Activated naive CD8-positive, alpha-beta T cell treated with anti-CD3 and anti-CD28 coated beads, Interleukin-2, amount 10 ng/mL, durations not matched to agents 7 days and 5 days (primary cell): ENCODE measurements at regions not wholly inside any gene's neighbourhood (a gene's known extent, or its start where the extent isn't known, plus 50 kb on each side); places are given as distances from the start of the nearest gene placed in this dataset.
"Not testable (repeated sequence)": the region's sequence is repeated elsewhere in the genome, so short reads cannot be mapped to it uniquely, and the experiment has no call there.

Experiments
- ATAC-seq: fragments of 150-1000 bp; cut with Tn5 transposase; one replicate; pipeline ENCODE4 v1.10.0; 2021; ENCODE audit warnings: low read depth, moderate library complexity
- POLR2A ChIA-PET: fragments of 350-600 bp; sonication (Branson Sonifier 250); formaldehyde crosslinking; loops from one replicate; lab custom pipeline; 2021; ENCODE audit warnings: antibody characterized with exemption; lab: Charles Lee
- DNase-seq: peaks from one replicate; pipeline ENCODE4 v3.0.0; 2021
- H3K27ac Mint-ChIP-seq: one replicate; pipeline ENCODE4 v1.8.0; 2022; ENCODE audit warnings: mild to moderate bottlenecking, mixed read lengths
- H3K27me3 Mint-ChIP-seq: one replicate; pipeline ENCODE4 v1.8.0; 2022; ENCODE audit warnings: mild to moderate bottlenecking, moderate library complexity, mixed read lengths
- H3K36me3 Mint-ChIP-seq: one replicate; pipeline ENCODE4 v1.8.0; 2021; ENCODE audit warnings: mild to moderate bottlenecking, mixed read lengths
- H3K4me1 Mint-ChIP-seq: one replicate; pipeline ENCODE4 v1.8.0; 2021; ENCODE audit warnings: mixed read lengths
- H3K4me3 Mint-ChIP-seq: one replicate; pipeline ENCODE4 v1.8.0; 2022; ENCODE audit warnings: mild to moderate bottlenecking, moderate library complexity, mixed read lengths
- H3K9me3 Mint-ChIP-seq: one replicate; pipeline ENCODE4 v1.8.0; 2021; ENCODE audit warnings: mixed read lengths

DNA sequence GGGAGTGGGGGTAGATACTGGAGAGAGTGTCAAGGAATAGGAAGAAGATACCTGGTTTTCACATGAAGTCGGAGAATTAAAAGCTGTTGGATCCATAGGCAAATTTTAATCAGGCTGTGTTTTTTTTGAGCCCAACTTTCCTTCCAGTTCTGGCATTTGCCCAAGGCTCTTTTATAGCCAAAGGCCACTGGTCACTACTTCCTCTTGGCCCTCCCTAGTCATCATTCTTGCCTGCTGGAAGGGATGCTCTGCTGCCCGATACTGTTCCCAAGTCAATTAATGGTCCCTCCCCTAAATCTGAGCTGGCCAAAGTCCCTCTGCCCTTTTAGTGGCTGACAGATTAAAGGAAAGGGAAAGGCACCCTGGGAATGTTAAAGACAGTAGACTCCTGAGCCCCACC, 102.8 kb upstream of the ZNF648 start:
- no peak for DNase-seq
- POLR2A ChIA-PET: no interaction called here
- H3K4me1 Mint-ChIP-seq: peaks cover 1% of the 10 kb centered on the region
- no peak for ATAC-seq
- H3K36me3 Mint-ChIP-seq: no peaks in the 10 kb centered on the region
- H3K9me3 Mint-ChIP-seq: peaks cover 4% of the 10 kb centered on the region
- no peak overlapping the region for H3K27ac Mint-ChIP-seq
- no peak overlapping the region for H3K4me3 Mint-ChIP-seq
- H3K27me3 Mint-ChIP-seq: peaks cover 6% of the 10 kb centered on the region

DNA sequence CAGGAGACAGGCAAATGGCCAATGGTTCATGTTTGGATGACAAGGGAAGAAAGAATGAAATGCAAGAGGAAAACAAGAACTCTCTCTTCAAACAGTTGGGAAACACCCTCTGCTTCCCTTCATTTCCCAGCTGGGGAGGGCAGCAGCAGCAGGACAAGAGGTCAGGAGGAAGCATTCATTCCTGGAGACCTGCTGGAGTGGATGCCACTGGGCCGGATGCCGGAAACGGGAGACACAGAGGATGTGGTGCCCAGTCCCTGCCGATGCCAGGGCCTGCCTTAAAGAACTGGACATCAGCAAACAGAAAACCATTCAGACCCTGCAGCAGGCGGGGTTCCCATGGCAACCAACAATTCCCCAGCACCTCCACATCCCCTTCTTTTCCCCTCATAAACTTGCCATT, 102.3 kb upstream of the ZNF648 start:
- no peak overlapping the region for H3K27ac Mint-ChIP-seq
- peaks cover 5% of the 10 kb centered on the region for H3K9me3 Mint-ChIP-seq
- no peak overlapping the region for H3K4me3 Mint-ChIP-seq
- POLR2A ChIA-PET: no interaction called here
- H3K36me3 Mint-ChIP-seq: no peaks in the 10 kb centered on the region
- no peak for DNase-seq
- H3K4me1 Mint-ChIP-seq: no peaks in the 10 kb centered on the region
- H3K27me3 Mint-ChIP-seq: peaks cover 4% of the 10 kb centered on the region
- no peak for ATAC-seq

DNA sequence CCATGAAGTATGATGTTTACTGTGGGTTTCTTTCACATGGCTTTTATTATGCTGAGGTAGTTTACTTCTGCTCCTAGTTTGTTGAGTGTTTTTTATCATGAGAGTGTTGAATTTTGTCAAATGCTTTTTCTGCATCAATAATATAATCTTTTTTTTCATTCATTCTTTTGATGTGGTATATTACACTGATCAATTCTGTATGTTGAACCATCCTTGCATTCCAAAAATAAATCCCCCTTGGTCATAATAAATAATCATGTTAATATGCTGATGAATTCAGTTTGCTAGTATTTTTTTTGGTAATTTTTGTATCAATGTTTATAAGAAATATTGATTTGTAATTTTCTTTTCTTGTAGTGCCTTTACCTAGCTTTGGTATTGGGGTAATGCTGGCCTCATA, 97.9 kb upstream of the ZNF648 start:
- no peaks in the 10 kb centered on the region for H3K27me3 Mint-ChIP-seq
- DNase-seq (no peak), ATAC-seq (no peak)
- peaks cover 5% of the 10 kb centered on the region for H3K9me3 Mint-ChIP-seq
- H3K27ac Mint-ChIP-seq: no peak overlapping the region
- peaks cover 1% of the 10 kb centered on the region for H3K36me3 Mint-ChIP-seq
- POLR2A ChIA-PET: no interaction called here
- no peaks in the 10 kb centered on the region for H3K4me1 Mint-ChIP-seq
- H3K4me3 Mint-ChIP-seq: no peak overlapping the region

DNA sequence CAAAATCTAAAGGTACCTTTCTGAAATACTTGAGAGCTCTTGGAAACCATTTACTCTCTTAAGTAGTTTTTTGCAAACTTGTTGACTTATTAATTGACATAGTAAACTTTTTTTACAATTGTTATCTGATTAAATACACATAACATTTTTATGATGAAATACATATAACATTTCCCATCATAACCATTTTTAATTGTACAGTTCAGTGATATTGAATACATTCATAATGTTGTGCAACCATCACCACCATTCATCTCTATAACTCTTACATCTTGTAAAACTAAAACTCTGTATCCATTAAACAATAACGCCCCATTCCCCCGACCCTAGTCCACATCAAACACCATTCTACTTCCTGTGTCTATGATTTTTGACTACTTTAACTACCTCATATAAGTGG, 95.7 kb upstream of the ZNF648 start:
- ATAC-seq: no peak
- Mint-ChIP-seq H3K36me3 (peaks cover 3% of the 10 kb centered on the region), H3K4me1 (peaks cover 10% of the 10 kb centered on the region), H3K4me3 (no peak overlapping the region), H3K27ac (no peak overlapping the region), H3K27me3 (no peaks in the 10 kb centered on the region), H3K9me3 (peaks cover 5% of the 10 kb centered on the region)
- POLR2A ChIA-PET: no interaction called here
- no peak for DNase-seq

DNA sequence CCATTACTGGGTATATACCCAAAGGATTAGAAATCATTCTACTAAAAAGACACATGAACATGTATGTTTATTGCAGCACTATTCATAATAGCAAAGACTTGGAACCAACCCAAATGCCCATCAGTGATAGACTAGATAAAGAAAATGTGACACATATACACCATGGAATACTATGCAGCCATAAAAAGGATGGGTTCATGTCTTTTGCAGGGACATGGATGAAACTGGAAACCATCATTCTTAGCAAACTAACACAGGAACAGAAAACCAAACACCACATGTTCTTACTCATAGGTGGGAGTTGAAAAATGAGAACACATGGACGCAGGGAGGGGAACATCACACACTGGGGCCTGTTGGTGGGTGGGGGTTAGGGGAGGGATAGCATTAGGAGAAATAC, 92.9 kb upstream of the ZNF648 start:
- H3K27me3 Mint-ChIP-seq, H3K27ac Mint-ChIP-seq, DNase-seq, H3K9me3 Mint-ChIP-seq, H3K4me3 Mint-ChIP-seq, H3K36me3 Mint-ChIP-seq, ATAC-seq, POLR2A ChIA-PET: not testable (repeated sequence)
- peaks cover 18% of the 10 kb centered on the region for H3K4me1 Mint-ChIP-seq

DNA sequence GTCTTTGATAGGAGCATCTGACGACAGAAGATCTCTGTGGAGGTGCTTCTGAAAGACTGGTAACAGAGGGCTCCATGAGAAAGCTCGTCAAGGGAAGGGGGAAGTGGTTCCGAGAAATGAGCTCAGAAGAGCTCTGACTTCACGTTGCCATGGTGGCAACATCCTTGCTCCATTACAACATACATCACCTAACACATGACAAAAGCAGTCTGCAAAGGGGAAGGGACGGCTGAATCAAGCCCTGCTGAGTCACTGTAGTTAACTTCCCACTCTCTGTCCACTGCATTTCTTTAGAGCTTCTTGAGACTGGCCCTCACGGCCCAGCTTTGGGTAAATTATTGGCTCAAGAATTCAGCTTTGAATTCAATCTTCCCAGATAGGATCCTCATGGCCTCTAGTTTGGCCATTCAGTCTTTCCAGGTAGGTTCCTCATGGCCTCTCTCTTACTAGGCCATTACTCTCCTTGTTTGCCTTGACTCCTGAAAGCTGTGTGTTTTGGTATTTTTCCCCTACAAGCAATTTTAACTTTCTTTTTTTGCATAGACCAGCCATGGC, 88.0 kb upstream of the ZNF648 start:
- ATAC-seq (peak; percentile 88), DNase-seq (no peak)
- H3K4me3 Mint-ChIP-seq: peak overlapping the region; percentile 5

DNA sequence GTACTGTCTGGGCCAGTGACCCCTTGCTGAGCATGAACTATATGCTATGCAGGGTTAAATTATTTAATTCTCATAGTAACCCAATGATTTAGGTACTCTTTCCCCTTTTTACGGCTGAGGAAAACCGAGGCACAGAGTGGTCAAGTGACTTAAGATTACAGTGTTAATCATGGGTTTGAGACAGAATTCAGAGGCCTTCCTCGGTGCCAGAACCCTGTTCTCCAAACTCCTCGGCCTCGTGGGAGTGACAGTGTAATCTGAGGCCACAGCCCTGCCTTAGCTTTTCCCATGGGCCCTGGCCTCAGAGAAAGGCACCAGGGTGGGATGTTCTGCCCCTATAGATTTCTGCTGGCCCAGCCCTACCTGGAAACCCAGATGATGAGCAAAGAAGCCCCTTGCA, 86.4 kb upstream of the ZNF648 start:
- POLR2A ChIA-PET: no interaction called here
- Mint-ChIP-seq H3K27ac (no peak overlapping the region), H3K4me3 (no peak overlapping the region), H3K4me1 (peaks cover 28% of the 10 kb centered on the region), H3K36me3 (no peaks in the 10 kb centered on the region), H3K9me3 (no peaks in the 10 kb centered on the region), H3K27me3 (no peaks in the 10 kb centered on the region)
- DNase-seq (no peak), ATAC-seq (no peak)

More for the DNA sequence above, 88.0 kb upstream of the ZNF648 start:
- Mint-ChIP-seq H3K4me1 (peaks cover 31% of the 10 kb centered on the region), H3K36me3 (peaks cover 2% of the 10 kb centered on the region), H3K9me3 (peaks cover 2% of the 10 kb centered on the region), H3K27ac (peak overlapping the region; percentile 54), H3K27me3 (no peaks in the 10 kb centered on the region)
- POLR2A ChIA-PET: interaction anchor here (1.0 kb wide), 1 partner anchor 110 kb away, joined by 4 read pairs; no protein-coding TSS in a partner anchor

DNA sequence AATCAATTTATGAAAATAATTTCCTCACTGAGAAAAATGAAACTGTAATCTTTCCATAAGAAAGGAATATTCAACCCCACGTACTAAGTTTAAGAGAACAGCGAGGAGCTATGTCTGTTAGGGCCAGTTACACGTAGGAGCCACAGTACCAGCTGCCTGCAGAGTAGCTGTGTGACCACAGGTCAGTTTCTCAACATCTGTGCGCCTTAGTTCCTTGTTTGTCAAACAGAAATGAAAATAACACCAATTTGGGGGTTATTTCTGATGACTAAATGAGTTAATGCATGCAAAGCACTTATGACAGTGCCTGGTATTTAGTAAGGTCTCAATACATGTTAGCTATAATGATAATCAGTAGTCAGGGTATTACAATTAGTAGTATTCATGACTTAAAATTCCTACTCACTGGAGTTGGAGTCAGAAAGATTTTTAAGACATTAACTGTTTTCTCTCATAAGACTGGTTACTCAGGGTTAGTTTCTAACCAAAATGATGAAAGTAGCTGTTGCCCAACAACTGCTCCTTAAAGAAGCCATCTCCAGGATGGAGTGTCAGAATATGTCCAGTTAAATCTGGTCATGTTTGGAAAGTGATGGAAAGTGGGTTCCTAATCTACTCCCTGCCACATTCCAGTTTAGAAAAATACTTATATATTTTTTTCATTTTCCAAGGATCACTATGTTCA, 85.8 kb upstream of the ZNF648 start:
- no peaks in the 10 kb centered on the region for H3K27me3 Mint-ChIP-seq
- H3K4me3 Mint-ChIP-seq: no peak overlapping the region
- no peak for ATAC-seq
- no peaks in the 10 kb centered on the region for H3K9me3 Mint-ChIP-seq
- POLR2A ChIA-PET: no interaction called here
- no peak overlapping the region for H3K27ac Mint-ChIP-seq
- no peak for DNase-seq
- peaks cover 25% of the 10 kb centered on the region for H3K4me1 Mint-ChIP-seq
- H3K36me3 Mint-ChIP-seq: no peaks in the 10 kb centered on the region

DNA sequence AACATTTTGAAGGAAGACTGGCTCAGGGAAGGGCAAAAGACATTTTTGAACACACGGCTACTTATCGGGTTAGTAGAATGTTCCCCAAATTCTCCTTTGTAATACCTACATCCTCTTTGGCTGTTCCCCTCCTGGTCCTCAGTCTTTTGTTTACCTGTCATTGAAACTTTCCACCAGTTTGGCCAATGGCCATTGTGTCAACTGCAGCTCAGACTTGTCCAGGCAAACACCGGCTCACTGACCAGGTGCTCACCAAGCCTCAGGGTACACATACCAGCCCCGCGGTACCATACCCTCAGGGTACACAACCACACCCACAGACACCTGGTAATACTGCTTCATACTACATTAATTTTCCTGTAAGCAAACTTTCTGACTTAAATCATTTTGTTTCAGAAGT, 84.8 kb upstream of the ZNF648 start:
- peaks cover 25% of the 10 kb centered on the region for H3K4me1 Mint-ChIP-seq
- POLR2A ChIA-PET: interaction anchor here (0.7 to 1.7 kb wide), 2 partner anchors 31 to 246 kb away, joined by 3 to 10 read pairs; partner anchors contain the start of gene GLUL
- no peak for ATAC-seq
- no peak overlapping the region for H3K27ac Mint-ChIP-seq
- H3K4me3 Mint-ChIP-seq: no peak overlapping the region
- no peaks in the 10 kb centered on the region for H3K9me3 Mint-ChIP-seq
- no peak for DNase-seq
- H3K27me3 Mint-ChIP-seq: no peaks in the 10 kb centered on the region
- no peaks in the 10 kb centered on the region for H3K36me3 Mint-ChIP-seq

DNA sequence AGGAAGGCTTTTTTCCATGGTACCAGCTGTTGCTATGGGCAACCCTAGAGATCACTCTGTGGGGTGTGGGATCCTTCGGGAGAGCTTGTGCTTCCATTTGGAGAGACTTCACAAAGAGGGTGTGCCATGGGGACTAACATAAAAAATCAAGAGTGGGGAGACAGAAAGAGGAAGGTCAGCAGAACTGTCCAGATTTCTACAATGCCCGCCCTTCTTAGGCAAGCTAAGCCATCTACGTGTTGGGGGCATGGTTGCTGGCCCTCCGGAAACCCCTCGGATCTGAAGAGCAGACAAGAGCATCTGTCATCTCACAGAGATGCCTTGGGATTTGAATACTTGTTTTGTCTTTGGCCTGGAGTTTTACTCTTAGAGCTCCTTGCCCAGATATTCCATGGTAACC, 83.9 kb upstream of the ZNF648 start:
- POLR2A ChIA-PET: interaction anchor here (0.7 to 1.7 kb wide), 3 partner anchors 114 to 251 kb away, joined by 3 to 10 read pairs (median 3); partner anchors contain the start of gene GLUL
- Mint-ChIP-seq H3K9me3 (no peaks in the 10 kb centered on the region), H3K27me3 (peaks cover 2% of the 10 kb centered on the region), H3K27ac (no peak overlapping the region), H3K36me3 (no peaks in the 10 kb centered on the region), H3K4me3 (no peak overlapping the region), H3K4me1 (peaks cover 25% of the 10 kb centered on the region)
- ATAC-seq: no peak
- no peak for DNase-seq

DNA sequence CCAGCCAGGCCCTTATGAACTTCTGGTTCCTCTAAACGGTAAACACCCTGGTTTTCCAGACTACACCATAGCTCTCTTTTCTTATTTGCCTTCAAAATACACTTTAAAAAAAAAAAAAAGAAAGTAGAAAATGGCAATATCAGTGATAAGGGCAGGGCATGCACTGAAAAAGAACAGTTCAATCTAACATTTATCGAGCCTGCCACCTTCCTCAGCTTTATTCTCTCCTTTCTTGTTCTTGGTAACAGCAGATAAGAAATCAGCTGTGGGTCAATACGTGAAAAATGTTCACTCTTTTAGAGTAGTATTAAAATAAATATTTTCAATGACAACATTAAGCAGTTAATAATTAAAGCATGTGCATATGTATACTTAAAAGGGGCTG, 83.1 kb upstream of the ZNF648 start:
- ATAC-seq (no peak), DNase-seq (no peak)
- no peaks in the 10 kb centered on the region for H3K36me3 Mint-ChIP-seq
- H3K4me3 Mint-ChIP-seq: no peak overlapping the region
- H3K27ac Mint-ChIP-seq: no peak overlapping the region
- peaks cover 2% of the 10 kb centered on the region for H3K27me3 Mint-ChIP-seq
- H3K9me3 Mint-ChIP-seq: no peaks in the 10 kb centered on the region
- POLR2A ChIA-PET: interaction anchor here (0.6 to 1.9 kb wide), 4 partner anchors 152 to 252 kb away, joined by 3 to 10 read pairs (median 4); partner anchors contain the start of gene GLUL
- peaks cover 20% of the 10 kb centered on the region for H3K4me1 Mint-ChIP-seq

DNA sequence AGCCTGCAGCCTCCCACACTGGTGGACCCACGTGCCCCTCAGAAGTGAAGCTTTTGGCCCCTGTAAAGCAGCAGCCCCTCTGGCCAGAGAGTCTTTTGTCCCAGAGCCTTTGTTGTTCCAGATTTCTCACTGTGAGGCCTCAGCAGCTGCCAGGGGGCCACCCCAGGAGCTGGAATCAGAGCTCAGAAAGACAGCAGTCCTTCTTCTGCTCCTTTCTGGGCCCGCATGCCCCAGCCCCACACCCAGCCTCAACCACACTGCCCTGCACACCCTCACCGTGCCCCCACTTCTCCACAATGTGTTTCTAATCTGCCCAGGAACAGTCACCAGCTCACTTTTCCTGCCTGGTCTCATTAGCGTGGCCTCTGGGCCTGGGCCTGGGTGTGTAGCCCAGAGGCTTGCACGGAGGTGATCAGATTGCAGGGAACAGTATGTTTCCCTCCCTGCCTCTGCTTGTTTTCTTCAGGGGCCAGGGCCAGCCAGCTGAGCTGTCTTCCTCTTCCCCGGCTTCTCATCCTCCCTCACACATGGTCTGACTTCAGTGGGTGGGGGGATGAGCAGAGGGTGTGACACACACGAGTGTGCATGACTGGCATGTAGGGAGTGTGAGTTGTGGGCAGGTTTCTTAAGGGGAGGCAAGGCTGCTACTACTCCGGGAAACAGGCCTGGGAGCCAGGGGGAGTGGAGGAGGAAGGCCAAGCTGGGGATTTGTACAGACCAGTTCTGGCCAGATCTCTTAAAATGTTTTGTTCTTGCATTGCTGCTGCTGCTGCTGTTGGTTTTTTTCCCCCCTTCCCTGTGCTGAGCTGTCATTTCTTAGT, 82.5 kb upstream of the ZNF648 start:
- peaks cover 2% of the 10 kb centered on the region for H3K27me3 Mint-ChIP-seq
- H3K4me1 Mint-ChIP-seq: peaks cover 14% of the 10 kb centered on the region
- H3K4me3 Mint-ChIP-seq: no peak overlapping the region
- POLR2A ChIA-PET: interaction anchor here (1.0 to 1.9 kb wide), 5 partner anchors 59 to 253 kb away, joined by 3 to 6 read pairs (median 4); partner anchors contain the start of gene GLUL
- ATAC-seq: no peak
- no peaks in the 10 kb centered on the region for H3K36me3 Mint-ChIP-seq
- no peaks in the 10 kb centered on the region for H3K9me3 Mint-ChIP-seq
- DNase-seq: no peak
- H3K27ac Mint-ChIP-seq: no peak overlapping the region

DNA sequence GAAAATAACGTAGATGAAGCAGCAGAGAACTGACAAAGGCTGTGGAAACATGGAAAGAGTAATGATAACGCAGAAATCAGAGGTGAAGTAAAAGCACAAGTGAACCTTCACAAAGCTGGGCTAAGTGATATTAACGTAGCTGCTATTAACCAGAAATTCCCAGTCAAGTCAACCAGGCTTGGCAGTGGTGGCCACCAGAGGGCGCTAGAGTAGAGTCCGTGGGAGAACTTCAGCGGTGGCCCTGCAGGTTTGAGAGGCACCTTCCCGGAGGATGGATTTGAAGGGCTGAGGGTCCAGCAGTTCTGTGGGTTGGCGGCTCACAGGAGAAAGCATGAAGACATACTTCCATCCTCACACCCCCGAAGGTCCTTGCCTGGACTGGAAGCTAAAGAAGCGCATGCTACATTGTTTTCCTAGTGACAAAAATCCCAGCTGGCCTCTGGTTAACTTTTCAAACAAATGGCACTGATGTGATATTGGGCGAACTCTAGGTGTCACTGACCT, 81.7 kb upstream of the ZNF648 start:
- Mint-ChIP-seq H3K27me3 (peaks cover 2% of the 10 kb centered on the region), H3K4me3 (no peak overlapping the region), H3K27ac (no peak overlapping the region), H3K4me1 (peaks cover 10% of the 10 kb centered on the region), H3K36me3 (no peaks in the 10 kb centered on the region), H3K9me3 (no peaks in the 10 kb centered on the region)
- DNase-seq (peak; percentile 85), ATAC-seq (peak; percentile 71)
- POLR2A ChIA-PET: interaction anchor here (0.6 to 1.9 kb wide), 6 partner anchors 35 to 254 kb away, joined by 3 to 6 read pairs (median 4); partner anchors contain the start of gene GLUL
